Naive thymus-derived CD8-positive, alpha-beta T cell (primary cell): ENCODE measurements at regions not wholly inside any gene's neighbourhood (a gene's known extent, or its start where the extent isn't known, plus 50 kb on each side); places are given as distances from the start of the nearest gene placed in this dataset.

Source experiments
- ATAC-seq, 2 donors: fragments of 150-1000 bp; cut with Tn5 transposase in 1 of 2; sonication (Bioruptor Pico), chemical (Tn5 transposase) in 1 of 2; 1 replicate in 1 of 2; 2 replicates in 1 of 2; pipeline ENCODE4 v1.10.0; 2021; ENCODE audit warnings: mild to moderate bottlenecking in 2 of 2, moderate library complexity in 2 of 2
- POLR2A ChIA-PET: fragments of 350-600 bp; sonication (Branson Sonifier 250); formaldehyde crosslinking; loops from one replicate; lab custom pipeline; 2021; ENCODE audit warnings: antibody characterized with exemption; lab: Charles Lee
- DNase-seq, 10 donors: peaks; one replicate each; pipeline versions ENCODE4 v3.0.0 to v3.0.0-alpha.2; 2020 to 2022
- H3K27ac Mint-ChIP-seq, 10 donors: one replicate each; pipeline ENCODE4 v1.8.0; 2020 to 2022; ENCODE audit warnings: mild to moderate bottlenecking in 10 of 10, mixed read lengths in 10 of 10, moderate library complexity in 4 of 10, inconsistent platforms in 1 of 10
- H3K27me3 Mint-ChIP-seq, 5 donors: one replicate each; pipeline ENCODE4 v1.8.0; 2021 to 2022; ENCODE audit warnings: mixed read lengths in 5 of 5
- H3K36me3 Mint-ChIP-seq, 3 donors: one replicate each; pipeline ENCODE4 v1.8.0; 2020 to 2022; ENCODE audit warnings: mixed read lengths in 3 of 3, mild to moderate bottlenecking in 2 of 3, inconsistent platforms in 1 of 3
- H3K4me1 Mint-ChIP-seq, 4 donors: one replicate each; pipeline ENCODE4 v1.8.0; 2021 to 2022; ENCODE audit warnings: mixed read lengths in 4 of 4
- H3K4me3 Mint-ChIP-seq, 10 donors: one replicate each; pipeline ENCODE4 v1.8.0; 2020 to 2022; ENCODE audit warnings: mild to moderate bottlenecking in 10 of 10, mixed read lengths in 10 of 10, moderate library complexity in 6 of 10, inconsistent platforms in 1 of 10
- H3K9me3 Mint-ChIP-seq, 9 donors: one replicate each; pipeline ENCODE4 v1.8.0; 2020 to 2022; ENCODE audit warnings: mixed read lengths in 9 of 9, mild to moderate bottlenecking in 3 of 9, inconsistent platforms in 1 of 9, moderate library complexity in 1 of 9

- POLR2A ChIA-PET = no interaction called here
- Mint-ChIP-seq H3K4me3 (no peak overlapping the region), H3K9me3 (peaks cover 0 to 63% (median 30%) of the 10 kb centered on the region in 9 donors), H3K4me1 (peaks cover 0 to 17% (median 0%) of the 10 kb centered on the region in 4 donors), H3K36me3 (peaks cover 0 to 14% (median 2%) of the 10 kb centered on the region in 3 donors), H3K27ac (no peak overlapping the region), H3K27me3 (peaks cover 0 to 4% (median 0%) of the 10 kb centered on the region in 5 donors)
- DNase-seq = no peak
- ATAC-seq = no peak
Observed at GRCh38 chr4:123327846-123328429, 68.7 kb upstream of the SPRY1 start.

GRCh38 chr4:123338715-123339114, 57.9 kb upstream of the SPRY1 start:
- Mint-ChIP-seq H3K4me1 (no peaks in the 10 kb centered on the region), H3K9me3 (peaks cover 0 to 25% (median 10%) of the 10 kb centered on the region in 9 donors), H3K36me3 (peaks cover 0 to 23% (median 7%) of the 10 kb centered on the region in 3 donors), H3K27me3 (peaks cover 4 to 27% (median 12%) of the 10 kb centered on the region in 5 donors), H3K4me3 (no peak overlapping the region), H3K27ac (no peak overlapping the region)
- POLR2A ChIA-PET = no interaction called here
- no peak for DNase-seq
- no peak for ATAC-seq

GRCh38 chr4:123339507-123340380, 56.9 kb upstream of the SPRY1 start:
- H3K36me3 Mint-ChIP-seq = peaks cover 0 to 17% (median 5%) of the 10 kb centered on the region in 3 donors
- POLR2A ChIA-PET = no interaction called here
- no peak overlapping the region for H3K4me3 Mint-ChIP-seq
- H3K9me3 Mint-ChIP-seq = peaks cover 0 to 15% (median 3%) of the 10 kb centered on the region in 9 donors
- H3K27ac Mint-ChIP-seq = no peak overlapping the region
- ATAC-seq = no peak
- H3K4me1 Mint-ChIP-seq = no peaks in the 10 kb centered on the region
- no peak for DNase-seq
- peaks cover 4 to 20% (median 12%) of the 10 kb centered on the region in 5 donors for H3K27me3 Mint-ChIP-seq

- POLR2A ChIA-PET = no interaction called here
- Mint-ChIP-seq H3K27me3 (peaks cover 4 to 20% (median 10%) of the 10 kb centered on the region in 5 donors), H3K4me1 (no peaks in the 10 kb centered on the region), H3K36me3 (peaks cover 0 to 11% (median 0%) of the 10 kb centered on the region in 3 donors), H3K4me3 (no peak overlapping the region), H3K9me3 (peaks cover 0 to 9% (median 2%) of the 10 kb centered on the region in 9 donors), H3K27ac (no peak overlapping the region)
- DNase-seq = no peak
- ATAC-seq = no peak
Observed at GRCh38 chr4:123340381-123340701, 56.3 kb upstream of the SPRY1 start.

GRCh38 chr4:123342498-123342897, 54.1 kb upstream of the SPRY1 start:
- Mint-ChIP-seq H3K27me3 (peaks cover 4 to 23% (median 8%) of the 10 kb centered on the region in 5 donors), H3K36me3 (peaks cover 0 to under 1% (median 0%) of the 10 kb centered on the region in 3 donors), H3K4me1 (peaks cover 0 to 5% (median under 1%) of the 10 kb centered on the region in 4 donors), H3K4me3 (no peak overlapping the region), H3K9me3 (peaks cover 0 to under 1% (median 0%) of the 10 kb centered on the region in 9 donors), H3K27ac (no peak overlapping the region)
- ATAC-seq = no peak
- POLR2A ChIA-PET = no interaction called here
- DNase-seq = no peak

GRCh38 chr4:123343400-123344041, 53.1 kb upstream of the SPRY1 start:
- Mint-ChIP-seq H3K4me1 (peaks cover 0 to 5% (median under 1%) of the 10 kb centered on the region in 4 donors), H3K27ac (no peak overlapping the region), H3K4me3 (no peak overlapping the region), H3K27me3 (peaks cover 1 to 22% (median 6%) of the 10 kb centered on the region in 5 donors), H3K9me3 (no peaks in the 10 kb centered on the region), H3K36me3 (no peaks in the 10 kb centered on the region)
- ATAC-seq (no peak), DNase-seq (no peak)
- POLR2A ChIA-PET = no interaction called here

GRCh38 chr4:123345137-123345934, 51.3 kb upstream of the SPRY1 start:
- DNase-seq (no peak), ATAC-seq (no peak)
- Mint-ChIP-seq H3K27me3 (peaks cover 0 to 14% (median 4%) of the 10 kb centered on the region in 5 donors), H3K27ac (no peak overlapping the region), H3K4me1 (peaks cover 0 to 5% (median under 1%) of the 10 kb centered on the region in 4 donors), H3K36me3 (no peaks in the 10 kb centered on the region), H3K9me3 (no peaks in the 10 kb centered on the region), H3K4me3 (no peak overlapping the region)
- POLR2A ChIA-PET = no interaction called here

- POLR2A ChIA-PET = no interaction called here
- no peaks in the 10 kb centered on the region for H3K9me3 Mint-ChIP-seq
- DNase-seq (no peak), ATAC-seq (no peak)
- H3K36me3 Mint-ChIP-seq = no peaks in the 10 kb centered on the region
- no peak overlapping the region for H3K4me3 Mint-ChIP-seq
- peaks cover 0 to 5% (median under 1%) of the 10 kb centered on the region in 4 donors for H3K4me1 Mint-ChIP-seq
- H3K27me3 Mint-ChIP-seq = peaks cover 0 to 12% (median 5%) of the 10 kb centered on the region in 5 donors
- H3K27ac Mint-ChIP-seq = no peak overlapping the region
Observed at GRCh38 chr4:123345935-123346300, 50.7 kb upstream of the SPRY1 start.

GRCh38 chr4:123346330-123346940, 50.2 kb upstream of the SPRY1 start:
- no peak overlapping the region for H3K4me3 Mint-ChIP-seq
- POLR2A ChIA-PET = no interaction called here

More at GRCh38 chr4:123346330-123346940, 50.2 kb upstream of the SPRY1 start:
- Mint-ChIP-seq H3K4me1 (peaks cover 0 to 5% (median under 1%) of the 10 kb centered on the region in 4 donors), H3K36me3 (no peaks in the 10 kb centered on the region), H3K9me3 (no peaks in the 10 kb centered on the region), H3K27me3 (peaks cover 0 to 12% (median 5%) of the 10 kb centered on the region in 5 donors), H3K27ac (peak overlapping the region in 1 of 10 donors; percentile 20)
- DNase-seq (no peak), ATAC-seq (no peak)
